GM12891 (cell line): ENCODE measurements at regions not wholly inside any gene's neighbourhood (a gene's known extent, or its start where the extent isn't known, plus 50 kb on each side); places are given as distances from the start of the nearest gene placed in this dataset.

Source experiments
- POLR2A ChIP-seq: IDR thresholded peaks from 2 replicates; pipeline ENCODE4 v1.6.1; 2011; ENCODE audit warnings: low read depth, low read length, control low read depth
- POLR2AphosphoS5 ChIP-seq: IDR thresholded peaks from 2 replicates; pipeline ENCODE4 v1.6.1; 2011; ENCODE audit warnings: low read depth, low read length, control low read depth
- TAF1 ChIP-seq: IDR thresholded peaks from 2 replicates; pipeline ENCODE4 v1.6.1; 2011; ENCODE audit warnings: low read depth, low read length, control low read depth

GRCh38 chr18:46346896-46347630 is 242.9 kb downstream of the HAUS1 start:
- TF ChIP-seq POLR2AphosphoS5 (no peak), POLR2A (no peak), TAF1 (no peak)
